DOHH2 (cell line): ENCODE measurements at regions not wholly inside any gene's neighbourhood (a gene's known extent, or its start where the extent isn't known, plus 50 kb on each side); places are given as distances from the start of the nearest gene placed in this dataset.

Experiments used
- EZH2phosphoT487 ChIP-seq: fragments of 200-600 bp; sonication (generic); IDR thresholded peaks from 2 replicates; pipeline ENCODE4 v1.6.1; 2017; ENCODE audit warnings: borderline replicate concordance, mild to moderate bottlenecking, antibody characterized with exemption, low read length, moderate library complexity, mixed read lengths
- TF ChIP-seq, protein P1 (sequence below): fragments of 200-600 bp; sonication (generic); IDR thresholded peaks from one replicate; pipeline ENCODE4 v1.5.1; 2014; ENCODE audit warnings: antibody characterized with exemption, mild to moderate bottlenecking, low read depth, low read length; ENCODE audit not compliant: poor library complexity, severe bottlenecking

DNA sequence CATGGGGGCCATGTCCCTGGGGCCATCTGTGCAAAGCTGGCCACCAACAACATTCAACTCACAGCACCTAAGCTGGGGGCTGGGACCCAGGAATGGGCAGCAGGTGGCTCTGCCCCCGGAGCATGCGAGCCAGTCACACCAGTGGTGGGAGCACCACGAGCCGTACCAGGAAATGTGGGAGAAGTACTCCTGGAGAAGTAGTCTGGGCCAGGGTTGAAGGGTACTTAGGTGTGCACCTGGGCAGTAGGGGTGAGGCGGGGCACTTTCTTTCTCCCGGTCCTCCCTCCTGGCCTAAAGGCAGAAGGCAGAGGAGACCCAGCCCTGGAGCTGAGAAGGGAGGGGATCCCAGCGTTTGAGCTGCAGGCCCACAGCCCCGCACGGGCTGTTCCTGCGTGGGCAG lies 94.2 kb downstream of the PLXNA1 start:
- TF ChIP-seq, protein P1, sequence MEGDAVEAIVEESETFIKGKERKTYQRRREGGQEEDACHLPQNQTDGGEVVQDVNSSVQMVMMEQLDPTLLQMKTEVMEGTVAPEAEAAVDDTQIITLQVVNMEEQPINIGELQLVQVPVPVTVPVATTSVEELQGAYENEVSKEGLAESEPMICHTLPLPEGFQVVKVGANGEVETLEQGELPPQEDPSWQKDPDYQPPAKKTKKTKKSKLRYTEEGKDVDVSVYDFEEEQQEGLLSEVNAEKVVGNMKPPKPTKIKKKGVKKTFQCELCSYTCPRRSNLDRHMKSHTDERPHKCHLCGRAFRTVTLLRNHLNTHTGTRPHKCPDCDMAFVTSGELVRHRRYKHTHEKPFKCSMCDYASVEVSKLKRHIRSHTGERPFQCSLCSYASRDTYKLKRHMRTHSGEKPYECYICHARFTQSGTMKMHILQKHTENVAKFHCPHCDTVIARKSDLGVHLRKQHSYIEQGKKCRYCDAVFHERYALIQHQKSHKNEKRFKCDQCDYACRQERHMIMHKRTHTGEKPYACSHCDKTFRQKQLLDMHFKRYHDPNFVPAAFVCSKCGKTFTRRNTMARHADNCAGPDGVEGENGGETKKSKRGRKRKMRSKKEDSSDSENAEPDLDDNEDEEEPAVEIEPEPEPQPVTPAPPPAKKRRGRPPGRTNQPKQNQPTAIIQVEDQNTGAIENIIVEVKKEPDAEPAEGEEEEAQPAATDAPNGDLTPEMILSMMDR: no peak
- no peak for TF ChIP-seq EZH2phosphoT487
